Suprapubic skin (tissue), 4 donors: ENCODE measurements at regions not wholly inside any gene's neighbourhood (a gene's known extent, or its start where the extent isn't known, plus 50 kb on each side); places are given as distances from the start of the nearest gene placed in this dataset.

Source experiments
- CTCF ChIP-seq, 2 donors: fragments of 200-600 bp in 1 of 2; fragments of 450-650 bp in 1 of 2; sonication (generic) in 1 of 2; IDR thresholded peaks; one replicate each; pipeline ENCODE4 v1.5.1; 2016 to 2019; ENCODE audit warnings: antibody characterized with exemption in 2 of 2, mild to moderate bottlenecking in 1 of 2, moderate library complexity in 1 of 2
- EP300 ChIP-seq: sonication (generic); formaldehyde crosslinking; IDR thresholded peaks from one replicate; pipeline ENCODE4 v1.6.1; 2017; ENCODE audit warnings: antibody characterized with exemption
- POLR2A ChIP-seq, 2 donors: fragments of 450-650 bp; IDR thresholded peaks; one replicate each; pipeline ENCODE4 v1.6.1; 2017; ENCODE audit warnings: antibody characterized with exemption in 2 of 2, mild to moderate bottlenecking in 2 of 2, moderate library complexity in 2 of 2
- POLR2AphosphoS5 ChIP-seq, 3 donors: sonication (generic); formaldehyde crosslinking; IDR thresholded peaks; one replicate each; pipeline ENCODE4 v1.6.1; 2017; ENCODE audit warnings: antibody characterized with exemption in 3 of 3

GRCh38 chr5:23977365-23977764 lies 470.0 kb downstream of the PRDM9 start:
- TF ChIP-seq CTCF (IDR thresholded peaks at IDR 0.05) (no peak), POLR2A (IDR thresholded peaks at IDR 0.05) (no peak), POLR2AphosphoS5 (IDR thresholded peaks at IDR 0.05) (no peak), EP300 (no peak)
